Astrocyte (in vitro differentiated cells and primary cell): ENCODE measurements at regions not wholly inside any gene's neighbourhood (a gene's known extent, or its start where the extent isn't known, plus 50 kb on each side); places are given as distances from the start of the nearest gene placed in this dataset.

Experiments used
- DNase-seq: peaks from one replicate; pipeline ENCODE4 v3.0.0-alpha.2; 2010; ENCODE audit warnings: low read depth
- FAIRE-seq: peaks from 2 replicates; lab custom pipeline; 2011; peaks lifted over from hg19 to GRCh38; lab: Jason Lieb, UNC
- H2AFZ ChIP-seq: 2 replicates; pipeline ENCODE4 v1.6.0; 2012; ENCODE audit warnings: low read depth, low read length, inconsistent platforms
- H3K27ac ChIP-seq: 2 replicates; pipeline ENCODE4 v1.5.1; 2011; ENCODE audit warnings: low read depth, low read length, inconsistent platforms
- H3K27me3 ChIP-seq: 2 replicates; pipeline ENCODE4 v1.6.0; 2011; ENCODE audit warnings: low read length, inconsistent platforms; ENCODE audit not compliant: insufficient read depth
- H3K36me3 ChIP-seq: 2 replicates; pipeline ENCODE4 v1.5.1; 2011; ENCODE audit warnings: low read length, inconsistent platforms; ENCODE audit not compliant: insufficient read depth
- H3K4me1 ChIP-seq: 2 replicates; pipeline ENCODE4 v1.5.1; 2011; ENCODE audit warnings: low read length, inconsistent platforms; ENCODE audit not compliant: insufficient read depth
- H3K4me2 ChIP-seq: 2 replicates; pipeline ENCODE4 v1.6.0; 2012; ENCODE audit warnings: low read length, inconsistent platforms
- H3K4me3 ChIP-seq: 2 replicates; pipeline ENCODE4 v1.5.1; 2011; ENCODE audit warnings: low read depth, mild to moderate bottlenecking, low read length, inconsistent platforms; ENCODE audit not compliant: insufficient read depth
- H3K79me2 ChIP-seq: 2 replicates; pipeline ENCODE4 v1.6.0; 2012; ENCODE audit warnings: mild to moderate bottlenecking, low read length, inconsistent platforms; ENCODE audit not compliant: insufficient read depth
- H3K9ac ChIP-seq: 2 replicates; pipeline ENCODE4 v1.6.0; 2012; ENCODE audit warnings: mild to moderate bottlenecking, low read length, inconsistent platforms
- H3K9me3 ChIP-seq: 2 replicates; pipeline ENCODE4 v1.5.1; 2012; ENCODE audit warnings: low read depth, mild to moderate bottlenecking, low read length, inconsistent platforms; ENCODE audit not compliant: insufficient read depth
- H4K20me1 ChIP-seq: 2 replicates; pipeline ENCODE4 v1.6.0; 2012; ENCODE audit warnings: low read length, inconsistent platforms; ENCODE audit not compliant: insufficient read depth
- H3K27ac Mint-ChIP-seq: one replicate; pipeline ENCODE4 v1.8.0; 2021; ENCODE audit warnings: mild to moderate bottlenecking, mixed read lengths; ENCODE audit not compliant: unreplicated experiment
- H3K27me3 Mint-ChIP-seq: one replicate; pipeline ENCODE4 v1.8.0; 2021; ENCODE audit warnings: low read depth, mixed read lengths; ENCODE audit not compliant: unreplicated experiment
- H3K36me3 Mint-ChIP-seq: one replicate; pipeline ENCODE4 v1.8.0; 2021; ENCODE audit warnings: low read depth, mixed read lengths; ENCODE audit not compliant: unreplicated experiment
- H3K4me1 Mint-ChIP-seq: one replicate; pipeline ENCODE4 v1.8.0; 2021; ENCODE audit warnings: low read depth, mixed read lengths; ENCODE audit not compliant: unreplicated experiment
- H3K4me3 Mint-ChIP-seq: one replicate; pipeline ENCODE4 v1.8.0; 2021; ENCODE audit warnings: mild to moderate bottlenecking, moderate library complexity, mixed read lengths; ENCODE audit not compliant: unreplicated experiment
- H3K9me3 Mint-ChIP-seq: one replicate; pipeline ENCODE4 v1.8.0; 2021; ENCODE audit warnings: mild to moderate bottlenecking, mixed read lengths; ENCODE audit not compliant: unreplicated experiment
- CTCF ChIP-seq: IDR thresholded peaks from 2 replicates; pipeline ENCODE4 v1.5.1; 2011; ENCODE audit warnings: low read depth, mild to moderate bottlenecking, inconsistent platforms, low read length, moderate library complexity; ENCODE audit not compliant: insufficient read depth
- EZH2 ChIP-seq: IDR thresholded peaks from 2 replicates; pipeline ENCODE4 v1.6.1; 2012; ENCODE audit warnings: mild to moderate bottlenecking, low read length, inconsistent platforms; ENCODE audit not compliant: insufficient read depth

- Mint-ChIP-seq H3K9me3 (no peaks in the 10 kb centered on the region), H3K27me3 (no peaks in the 10 kb centered on the region), H3K4me3 (no peak overlapping the region), H3K36me3 (no peaks in the 10 kb centered on the region), H3K4me1 (no peaks in the 10 kb centered on the region), H3K27ac (no peak overlapping the region)
- Histone ChIP-seq H4K20me1 (no peaks in the 10 kb centered on the region), H3K27me3 (no peaks in the 10 kb centered on the region), H3K9me3 (no peaks in the 10 kb centered on the region), H3K4me3 (no peak overlapping the region), H3K79me2 (no peaks in the 10 kb centered on the region), H3K9ac (no peak overlapping the region), H2AFZ (no peak overlapping the region), H3K36me3 (no peaks in the 10 kb centered on the region), H3K27ac (no peak overlapping the region), H3K4me2 (no peak overlapping the region), H3K4me1 (no peaks in the 10 kb centered on the region)
- no peak for DNase-seq
- TF ChIP-seq CTCF = no peak
- no peak for FAIRE-seq
These were observed 349.6 kb downstream of the TFEC start for GRCh38 chr7:115680921-115681320.

GRCh38 chr7:115679976-115680375 lies 350.6 kb downstream of the TFEC start:
- H3K9me3 ChIP-seq = no peaks in the 10 kb centered on the region
- FAIRE-seq = no peak
- no peak overlapping the region for H3K27ac Mint-ChIP-seq
- no peaks in the 10 kb centered on the region for H3K4me1 ChIP-seq
- no peaks in the 10 kb centered on the region for H3K27me3 Mint-ChIP-seq
- no peak overlapping the region for H3K4me3 ChIP-seq
- no peak overlapping the region for H3K27ac ChIP-seq
- no peaks in the 10 kb centered on the region for H3K36me3 ChIP-seq
- peak; percentile 43 for TF ChIP-seq CTCF
- no peak for TF ChIP-seq EZH2
- no peaks in the 10 kb centered on the region for H3K36me3 Mint-ChIP-seq
- H3K4me2 ChIP-seq = no peak overlapping the region
- peak; percentile 25 for DNase-seq
- H3K27me3 ChIP-seq = no peaks in the 10 kb centered on the region
- no peaks in the 10 kb centered on the region for H4K20me1 ChIP-seq
- no peaks in the 10 kb centered on the region for H3K79me2 ChIP-seq
- H3K4me1 Mint-ChIP-seq = no peaks in the 10 kb centered on the region
- no peaks in the 10 kb centered on the region for H3K9me3 Mint-ChIP-seq
- no peak overlapping the region for H3K9ac ChIP-seq
- no peak overlapping the region for H2AFZ ChIP-seq
- no peak overlapping the region for H3K4me3 Mint-ChIP-seq

- H3K9ac ChIP-seq = no peak overlapping the region
- no peak overlapping the region for H3K4me3 ChIP-seq
- H3K4me3 Mint-ChIP-seq = no peak overlapping the region
- no peaks in the 10 kb centered on the region for H3K27me3 ChIP-seq
- no peaks in the 10 kb centered on the region for H3K9me3 ChIP-seq
- no peak overlapping the region for H3K27ac ChIP-seq
- no peaks in the 10 kb centered on the region for H3K9me3 Mint-ChIP-seq
- FAIRE-seq (no peak), DNase-seq (no peak)
- H3K4me1 Mint-ChIP-seq = no peaks in the 10 kb centered on the region
- TF ChIP-seq CTCF (no peak), EZH2 (no peak)
- no peaks in the 10 kb centered on the region for H3K79me2 ChIP-seq
- no peaks in the 10 kb centered on the region for H3K36me3 Mint-ChIP-seq
- no peak overlapping the region for H2AFZ ChIP-seq
- H3K27ac Mint-ChIP-seq = no peak overlapping the region
- no peaks in the 10 kb centered on the region for H3K27me3 Mint-ChIP-seq
- no peaks in the 10 kb centered on the region for H3K4me1 ChIP-seq
- H4K20me1 ChIP-seq = no peaks in the 10 kb centered on the region
- no peak overlapping the region for H3K4me2 ChIP-seq
- no peaks in the 10 kb centered on the region for H3K36me3 ChIP-seq
These were observed 351.1 kb downstream of the TFEC start for GRCh38 chr7:115679423-115679822.
